ENCODE measurements at regions not wholly inside any gene's neighbourhood (a gene's known extent, or its start where the extent isn't known, plus 50 kb on each side); places are given as distances from the start of the nearest gene placed in this dataset.

DNA sequence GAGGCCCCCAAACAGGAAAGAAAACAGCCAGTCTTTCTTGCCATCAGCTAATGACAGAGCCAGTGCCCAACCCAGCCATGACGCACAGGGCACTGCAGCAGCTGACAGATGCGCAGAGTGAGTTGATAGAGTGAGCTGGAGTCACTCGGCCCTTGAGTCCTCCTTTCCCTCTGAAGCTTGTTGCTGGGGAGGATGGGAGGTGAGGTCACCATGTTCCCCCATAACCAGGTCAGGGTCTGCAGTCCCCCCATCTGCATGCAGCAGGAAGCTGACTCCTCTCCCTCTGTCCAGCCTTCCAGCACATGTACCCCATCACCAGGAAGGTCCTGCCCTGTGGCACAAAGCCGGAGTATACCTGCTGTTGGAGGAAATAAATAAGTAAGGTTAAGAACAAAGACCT, 174.6 kb downstream of the ABHD5 start:
- TF ChIP-seq, protein P1, sequence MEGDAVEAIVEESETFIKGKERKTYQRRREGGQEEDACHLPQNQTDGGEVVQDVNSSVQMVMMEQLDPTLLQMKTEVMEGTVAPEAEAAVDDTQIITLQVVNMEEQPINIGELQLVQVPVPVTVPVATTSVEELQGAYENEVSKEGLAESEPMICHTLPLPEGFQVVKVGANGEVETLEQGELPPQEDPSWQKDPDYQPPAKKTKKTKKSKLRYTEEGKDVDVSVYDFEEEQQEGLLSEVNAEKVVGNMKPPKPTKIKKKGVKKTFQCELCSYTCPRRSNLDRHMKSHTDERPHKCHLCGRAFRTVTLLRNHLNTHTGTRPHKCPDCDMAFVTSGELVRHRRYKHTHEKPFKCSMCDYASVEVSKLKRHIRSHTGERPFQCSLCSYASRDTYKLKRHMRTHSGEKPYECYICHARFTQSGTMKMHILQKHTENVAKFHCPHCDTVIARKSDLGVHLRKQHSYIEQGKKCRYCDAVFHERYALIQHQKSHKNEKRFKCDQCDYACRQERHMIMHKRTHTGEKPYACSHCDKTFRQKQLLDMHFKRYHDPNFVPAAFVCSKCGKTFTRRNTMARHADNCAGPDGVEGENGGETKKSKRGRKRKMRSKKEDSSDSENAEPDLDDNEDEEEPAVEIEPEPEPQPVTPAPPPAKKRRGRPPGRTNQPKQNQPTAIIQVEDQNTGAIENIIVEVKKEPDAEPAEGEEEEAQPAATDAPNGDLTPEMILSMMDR (conservative IDR thresholded peaks at IDR 0.05; ENCODE audit: low read depth in 2 of 2), result no peak
- TF ChIP-seq EZH2phosphoT487 (IDR thresholded peaks at IDR 0.05; ENCODE audit: unreplicated experiment) (no peak), JUNB (IDR thresholded peaks at IDR 0.05; ENCODE audit: unreplicated experiment) (no peak), POLR2AphosphoS5 (IDR thresholded peaks at IDR 0.05; ENCODE audit: low read depth) (no peak), EZH2 (IDR thresholded peaks at IDR 0.05; ENCODE audit: low read depth, unreplicated experiment) (no peak), ZNF331 (CRISPR knock-in tag; IDR thresholded peaks at IDR 0.05; ENCODE audit: low read depth) (no peak), STAT1 (IDR thresholded peaks at IDR 0.05; ENCODE audit: unreplicated experiment) (no peak), CREB1 (CRISPR knock-in tag; IDR thresholded peaks at IDR 0.05; ENCODE audit: low read depth) (no peak), ZNF114 (CRISPR knock-in tag; IDR thresholded peaks at IDR 0.05) (no peak), NANOG (IDR thresholded peaks at IDR 0.05; ENCODE audit: borderline replicate concordance) (no peak)
- TF ChIP-seq, protein P2, sequence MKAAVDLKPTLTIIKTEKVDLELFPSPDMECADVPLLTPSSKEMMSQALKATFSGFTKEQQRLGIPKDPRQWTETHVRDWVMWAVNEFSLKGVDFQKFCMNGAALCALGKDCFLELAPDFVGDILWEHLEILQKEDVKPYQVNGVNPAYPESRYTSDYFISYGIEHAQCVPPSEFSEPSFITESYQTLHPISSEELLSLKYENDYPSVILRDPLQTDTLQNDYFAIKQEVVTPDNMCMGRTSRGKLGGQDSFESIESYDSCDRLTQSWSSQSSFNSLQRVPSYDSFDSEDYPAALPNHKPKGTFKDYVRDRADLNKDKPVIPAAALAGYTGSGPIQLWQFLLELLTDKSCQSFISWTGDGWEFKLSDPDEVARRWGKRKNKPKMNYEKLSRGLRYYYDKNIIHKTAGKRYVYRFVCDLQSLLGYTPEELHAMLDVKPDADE (IDR thresholded peaks at IDR 0.05), result no peak
- TF ChIP-seq, protein P3, sequence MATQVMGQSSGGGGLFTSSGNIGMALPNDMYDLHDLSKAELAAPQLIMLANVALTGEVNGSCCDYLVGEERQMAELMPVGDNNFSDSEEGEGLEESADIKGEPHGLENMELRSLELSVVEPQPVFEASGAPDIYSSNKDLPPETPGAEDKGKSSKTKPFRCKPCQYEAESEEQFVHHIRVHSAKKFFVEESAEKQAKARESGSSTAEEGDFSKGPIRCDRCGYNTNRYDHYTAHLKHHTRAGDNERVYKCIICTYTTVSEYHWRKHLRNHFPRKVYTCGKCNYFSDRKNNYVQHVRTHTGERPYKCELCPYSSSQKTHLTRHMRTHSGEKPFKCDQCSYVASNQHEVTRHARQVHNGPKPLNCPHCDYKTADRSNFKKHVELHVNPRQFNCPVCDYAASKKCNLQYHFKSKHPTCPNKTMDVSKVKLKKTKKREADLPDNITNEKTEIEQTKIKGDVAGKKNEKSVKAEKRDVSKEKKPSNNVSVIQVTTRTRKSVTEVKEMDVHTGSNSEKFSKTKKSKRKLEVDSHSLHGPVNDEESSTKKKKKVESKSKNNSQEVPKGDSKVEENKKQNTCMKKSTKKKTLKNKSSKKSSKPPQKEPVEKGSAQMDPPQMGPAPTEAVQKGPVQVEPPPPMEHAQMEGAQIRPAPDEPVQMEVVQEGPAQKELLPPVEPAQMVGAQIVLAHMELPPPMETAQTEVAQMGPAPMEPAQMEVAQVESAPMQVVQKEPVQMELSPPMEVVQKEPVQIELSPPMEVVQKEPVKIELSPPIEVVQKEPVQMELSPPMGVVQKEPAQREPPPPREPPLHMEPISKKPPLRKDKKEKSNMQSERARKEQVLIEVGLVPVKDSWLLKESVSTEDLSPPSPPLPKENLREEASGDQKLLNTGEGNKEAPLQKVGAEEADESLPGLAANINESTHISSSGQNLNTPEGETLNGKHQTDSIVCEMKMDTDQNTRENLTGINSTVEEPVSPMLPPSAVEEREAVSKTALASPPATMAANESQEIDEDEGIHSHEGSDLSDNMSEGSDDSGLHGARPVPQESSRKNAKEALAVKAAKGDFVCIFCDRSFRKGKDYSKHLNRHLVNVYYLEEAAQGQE (IDR thresholded peaks at IDR 0.05; ENCODE audit: unreplicated experiment), result no peak
- TF ChIP-seq, protein P4, sequence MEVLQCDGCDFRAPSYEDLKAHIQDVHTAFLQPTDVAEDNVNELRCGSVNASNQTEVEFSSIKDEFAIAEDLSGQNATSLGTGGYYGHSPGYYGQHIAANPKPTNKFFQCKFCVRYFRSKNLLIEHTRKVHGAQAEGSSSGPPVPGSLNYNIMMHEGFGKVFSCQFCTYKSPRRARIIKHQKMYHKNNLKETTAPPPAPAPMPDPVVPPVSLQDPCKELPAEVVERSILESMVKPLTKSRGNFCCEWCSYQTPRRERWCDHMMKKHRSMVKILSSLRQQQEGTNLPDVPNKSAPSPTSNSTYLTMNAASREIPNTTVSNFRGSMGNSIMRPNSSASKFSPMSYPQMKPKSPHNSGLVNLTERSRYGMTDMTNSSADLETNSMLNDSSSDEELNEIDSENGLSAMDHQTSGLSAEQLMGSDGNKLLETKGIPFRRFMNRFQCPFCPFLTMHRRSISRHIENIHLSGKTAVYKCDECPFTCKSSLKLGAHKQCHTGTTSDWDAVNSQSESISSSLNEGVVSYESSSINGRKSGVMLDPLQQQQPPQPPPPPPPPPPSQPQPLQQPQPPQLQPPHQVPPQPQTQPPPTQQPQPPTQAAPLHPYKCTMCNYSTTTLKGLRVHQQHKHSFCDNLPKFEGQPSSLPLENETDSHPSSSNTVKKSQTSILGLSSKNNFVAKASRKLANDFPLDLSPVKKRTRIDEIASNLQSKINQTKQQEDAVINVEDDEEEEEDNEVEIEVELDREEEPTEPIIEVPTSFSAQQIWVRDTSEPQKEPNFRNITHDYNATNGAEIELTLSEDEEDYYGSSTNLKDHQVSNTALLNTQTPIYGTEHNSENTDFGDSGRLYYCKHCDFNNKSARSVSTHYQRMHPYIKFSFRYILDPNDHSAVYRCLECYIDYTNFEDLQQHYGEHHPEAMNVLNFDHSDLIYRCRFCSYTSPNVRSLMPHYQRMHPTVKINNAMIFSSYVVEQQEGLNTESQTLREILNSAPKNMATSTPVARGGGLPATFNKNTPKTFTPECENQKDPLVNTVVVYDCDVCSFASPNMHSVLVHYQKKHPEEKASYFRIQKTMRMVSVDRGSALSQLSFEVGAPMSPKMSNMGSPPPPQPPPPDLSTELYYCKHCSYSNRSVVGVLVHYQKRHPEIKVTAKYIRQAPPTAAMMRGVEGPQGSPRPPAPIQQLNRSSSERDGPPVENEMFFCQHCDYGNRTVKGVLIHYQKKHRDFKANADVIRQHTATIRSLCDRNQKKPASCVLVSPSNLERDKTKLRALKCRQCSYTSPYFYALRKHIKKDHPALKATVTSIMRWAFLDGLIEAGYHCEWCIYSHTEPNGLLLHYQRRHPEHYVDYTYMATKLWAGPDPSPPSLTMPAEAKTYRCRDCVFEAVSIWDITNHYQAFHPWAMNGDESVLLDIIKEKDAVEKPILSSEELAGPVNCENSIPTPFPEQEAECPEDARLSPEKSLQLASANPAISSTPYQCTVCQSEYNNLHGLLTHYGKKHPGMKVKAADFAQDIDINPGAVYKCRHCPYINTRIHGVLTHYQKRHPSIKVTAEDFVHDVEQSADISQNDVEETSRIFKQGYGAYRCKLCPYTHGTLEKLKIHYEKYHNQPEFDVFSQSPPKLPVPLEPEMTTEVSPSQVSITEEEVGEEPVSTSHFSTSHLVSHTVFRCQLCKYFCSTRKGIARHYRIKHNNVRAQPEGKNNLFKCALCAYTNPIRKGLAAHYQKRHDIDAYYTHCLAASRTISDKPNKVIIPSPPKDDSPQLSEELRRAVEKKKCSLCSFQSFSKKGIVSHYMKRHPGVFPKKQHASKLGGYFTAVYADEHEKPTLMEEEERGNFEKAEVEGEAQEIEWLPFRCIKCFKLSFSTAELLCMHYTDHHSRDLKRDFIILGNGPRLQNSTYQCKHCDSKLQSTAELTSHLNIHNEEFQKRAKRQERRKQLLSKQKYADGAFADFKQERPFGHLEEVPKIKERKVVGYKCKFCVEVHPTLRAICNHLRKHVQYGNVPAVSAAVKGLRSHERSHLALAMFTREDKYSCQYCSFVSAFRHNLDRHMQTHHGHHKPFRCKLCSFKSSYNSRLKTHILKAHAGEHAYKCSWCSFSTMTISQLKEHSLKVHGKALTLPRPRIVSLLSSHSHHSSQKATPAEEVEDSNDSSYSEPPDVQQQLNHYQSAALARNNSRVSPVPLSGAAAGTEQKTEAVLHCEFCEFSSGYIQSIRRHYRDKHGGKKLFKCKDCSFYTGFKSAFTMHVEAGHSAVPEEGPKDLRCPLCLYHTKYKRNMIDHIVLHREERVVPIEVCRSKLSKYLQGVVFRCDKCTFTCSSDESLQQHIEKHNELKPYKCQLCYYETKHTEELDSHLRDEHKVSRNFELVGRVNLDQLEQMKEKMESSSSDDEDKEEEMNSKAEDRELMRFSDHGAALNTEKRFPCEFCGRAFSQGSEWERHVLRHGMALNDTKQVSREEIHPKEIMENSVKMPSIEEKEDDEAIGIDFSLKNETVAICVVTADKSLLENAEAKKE (CRISPR knock-in tag; IDR thresholded peaks at IDR 0.05), result no peak
